Keratinocyte (primary cell): ENCODE measurements at regions not wholly inside any gene's neighbourhood (a gene's known extent, or its start where the extent isn't known, plus 50 kb on each side); places are given as distances from the start of the nearest gene placed in this dataset.

Experiments
- DNase-seq: peaks from one replicate; pipeline ENCODE4 v3.0.0-alpha.2; 2011; ENCODE audit warnings: low read depth, missing footprints, low spot score
- FAIRE-seq: peaks from 2 replicates; lab custom pipeline; 2011; peaks lifted over from hg19 to GRCh38; lab: Jason Lieb, UNC
- H2AFZ ChIP-seq: 2 replicates; pipeline ENCODE4 v1.6.0; 2012; ENCODE audit warnings: low read length, control low read depth, inconsistent platforms; ENCODE audit not compliant: control insufficient read depth
- H3K27ac ChIP-seq: 2 replicates; pipeline ENCODE4 v1.5.1; 2011; ENCODE audit warnings: low read length; ENCODE audit not compliant: control insufficient read depth, insufficient read depth
- H3K27me3 ChIP-seq: 3 replicates; pipeline ENCODE4 v1.6.0; 2011; ENCODE audit warnings: low read length; ENCODE audit not compliant: control insufficient read depth, insufficient read depth; ENCODE audit errors: extremely low read depth
- H3K36me3 ChIP-seq, 2 experiments: 2 replicates in 1 of 2; 3 replicates in 1 of 2; pipeline ENCODE4 v1.5.1; 2011; ENCODE audit warnings: low read length in 2 of 2, mild to moderate bottlenecking in 1 of 2; ENCODE audit not compliant: control insufficient read depth in 2 of 2, insufficient read depth in 2 of 2; ENCODE audit errors: extremely low read depth in 1 of 2
- H3K4me1 ChIP-seq: 3 replicates; pipeline ENCODE4 v1.5.1; 2011; ENCODE audit warnings: low read length; ENCODE audit not compliant: control insufficient read depth, insufficient read depth; ENCODE audit errors: extremely low read depth
- H3K4me2 ChIP-seq: 3 replicates; pipeline ENCODE4 v1.6.0; 2011; ENCODE audit warnings: low read depth, low read length; ENCODE audit not compliant: control insufficient read depth, insufficient read depth; ENCODE audit errors: extremely low read depth
- H3K4me3 ChIP-seq, 3 experiments: fragments of 200-600 bp in 1 of 3; sonication (generic) in 1 of 3; 2 replicates in 2 of 3; 3 replicates in 1 of 3; pipeline ENCODE4 v1.5.1; 2011 to 2016; ENCODE audit warnings: low read length in 3 of 3, mild to moderate bottlenecking in 3 of 3, control low read depth in 2 of 3, inconsistent platforms in 1 of 3, low read depth in 1 of 3, mixed read lengths in 1 of 3, mixed run types in 1 of 3, moderate library complexity in 1 of 3; ENCODE audit not compliant: control insufficient read depth in 2 of 3, insufficient read depth in 2 of 3; ENCODE audit errors: extremely low read depth in 1 of 3
- H3K79me2 ChIP-seq: 2 replicates; pipeline ENCODE4 v1.6.0; 2012; ENCODE audit warnings: low read length; ENCODE audit not compliant: control insufficient read depth, insufficient read depth
- H3K9ac ChIP-seq: 3 replicates; pipeline ENCODE4 v1.6.0; 2011; ENCODE audit warnings: low read length; ENCODE audit not compliant: control insufficient read depth, insufficient read depth; ENCODE audit errors: extremely low read depth
- H3K9me1 ChIP-seq: 3 replicates; pipeline ENCODE4 v1.6.0; 2011; ENCODE audit warnings: low read length; ENCODE audit not compliant: control insufficient read depth, insufficient read depth; ENCODE audit errors: extremely low read depth
- H3K9me3 ChIP-seq: 2 replicates; pipeline ENCODE4 v1.5.1; 2012; ENCODE audit warnings: low read depth, low read length; ENCODE audit not compliant: control insufficient read depth
- H4K20me1 ChIP-seq: 3 replicates; pipeline ENCODE4 v1.6.0; 2011; ENCODE audit warnings: low read length; ENCODE audit not compliant: control insufficient read depth, insufficient read depth; ENCODE audit errors: extremely low read depth
- CTCF ChIP-seq, 3 experiments: IDR thresholded peaks in 1 of 3; conservative IDR thresholded peaks in 1 of 3; optimal IDR thresholded peaks in 1 of 3; 2 replicates in 2 of 3; 3 replicates in 1 of 3; pipeline versions ENCODE3 to v1.5.1; 2011; ENCODE audit warnings: low read length in 3 of 3, mild to moderate bottlenecking in 3 of 3, moderate library complexity in 2 of 3, control low read depth in 1 of 3, inconsistent platforms in 1 of 3; ENCODE audit not compliant: insufficient read depth in 2 of 3; ENCODE audit errors: extremely low read depth in 1 of 3
- EZH2 ChIP-seq: IDR thresholded peaks from one replicate; pipeline ENCODE4 v1.6.1; 2012; ENCODE audit warnings: inconsistent platforms, mild to moderate bottlenecking, low read length, moderate library complexity
- dilution Hi-C: fragments of 300-500 bp; cut with MboI; formaldehyde crosslinking; loops from one replicate; pipeline ENCODE4 v1.7.0; 2020; ENCODE audit warnings: low sequenced_read_pairs; ENCODE audit not compliant: extremely low pct_ligation_motif_present

- DNase-seq (no peak), FAIRE-seq (no peak)
- no peaks in the 10 kb centered on the region for H3K79me2 ChIP-seq
- no peaks in the 10 kb centered on the region for H4K20me1 ChIP-seq
- no peak overlapping the region for H3K4me2 ChIP-seq
- H3K27ac ChIP-seq = no peak overlapping the region
- no peak overlapping the region for H3K9ac ChIP-seq
- H2AFZ ChIP-seq = no peak overlapping the region
- H3K9me3 ChIP-seq = no peaks in the 10 kb centered on the region
- no peak overlapping the region for H3K4me3 ChIP-seq
- H3K36me3 ChIP-seq = no peaks in the 10 kb centered on the region
- H3K4me1 ChIP-seq = no peaks in the 10 kb centered on the region
- H3K27me3 ChIP-seq = no peaks in the 10 kb centered on the region
- H3K9me1 ChIP-seq = no peaks in the 10 kb centered on the region
- dilution Hi-C loops = no loop called here
- no peak for TF ChIP-seq CTCF (optimal IDR thresholded peaks at IDR 0.05 in 1 of 3, IDR thresholded peaks at IDR 0.05 in 1 of 3, conservative IDR thresholded peaks at IDR 0.05 in 1 of 3; ENCODE audit: extremely low read depth in 1 of 3, insufficient read depth in 2 of 3, low read length in 3 of 3)
- TF ChIP-seq EZH2 = no peak
These were observed 70.8 kb upstream of the KLF13 start for GRCh38 chr15:31255732-31256377.

- no peak for TF ChIP-seq CTCF (optimal IDR thresholded peaks at IDR 0.05 in 1 of 3, IDR thresholded peaks at IDR 0.05 in 1 of 3, conservative IDR thresholded peaks at IDR 0.05 in 1 of 3; ENCODE audit: extremely low read depth in 1 of 3, insufficient read depth in 2 of 3, low read length in 3 of 3)
- TF ChIP-seq EZH2 = no peak
- no peak overlapping the region for H3K4me2 ChIP-seq
- no peak overlapping the region for H2AFZ ChIP-seq
- H3K4me1 ChIP-seq = no peaks in the 10 kb centered on the region
- H3K79me2 ChIP-seq = no peaks in the 10 kb centered on the region
- H3K9me1 ChIP-seq = no peaks in the 10 kb centered on the region
- no peak overlapping the region for H3K9ac ChIP-seq
- dilution Hi-C loops = no loop called here
- H3K4me3 ChIP-seq = no peak overlapping the region
- no peaks in the 10 kb centered on the region for H3K9me3 ChIP-seq
- no peaks in the 10 kb centered on the region for H3K27me3 ChIP-seq
- H3K27ac ChIP-seq = no peak overlapping the region
- no peaks in the 10 kb centered on the region for H3K36me3 ChIP-seq
- no peak for DNase-seq
- H4K20me1 ChIP-seq = no peaks in the 10 kb centered on the region
- FAIRE-seq = no peak
These were observed 70.0 kb upstream of the KLF13 start for GRCh38 chr15:31256378-31257265.
